HCT116 (cell line): ENCODE measurements at regions not wholly inside any gene's neighbourhood (a gene's known extent, or its start where the extent isn't known, plus 50 kb on each side); places are given as distances from the start of the nearest gene placed in this dataset.
"Not testable (repeated sequence)": the region's sequence is repeated elsewhere in the genome, so short reads cannot be mapped to it uniquely, and the experiment has no call there.

Experiments used
- ELF1 ChIP-seq: IDR thresholded peaks from 2 replicates; pipeline ENCODE4 v1.6.1; 2012; ENCODE audit warnings: low read depth, borderline replicate concordance
- EZH2phosphoT487 ChIP-seq: fragments of 200-600 bp; IDR thresholded peaks from 2 replicates; pipeline ENCODE4 v1.6.1; 2018; ENCODE audit warnings: antibody characterized with exemption, borderline replicate concordance
- FOSL1 ChIP-seq: IDR thresholded peaks from 2 replicates; pipeline ENCODE4 v1.6.1; 2012; ENCODE audit warnings: low read depth
- POLR2A ChIP-seq: IDR thresholded peaks from 2 replicates; pipeline ENCODE4 v1.7.0; 2011; ENCODE audit warnings: borderline replicate concordance; ENCODE audit not compliant: insufficient read depth, insufficient read length; ENCODE audit errors: extremely low read depth
- POLR2AphosphoS5 ChIP-seq: IDR thresholded peaks from 2 replicates; pipeline ENCODE4 v1.6.1; 2011; ENCODE audit warnings: mild to moderate bottlenecking, low read depth, low read length, moderate library complexity
- RAD21 ChIP-seq: IDR thresholded peaks from 2 replicates; pipeline ENCODE4 v1.6.1; 2012; ENCODE audit warnings: low read depth, mild to moderate bottlenecking
- SIN3A ChIP-seq: IDR thresholded peaks from 2 replicates; pipeline ENCODE4 v1.6.1; 2012; ENCODE audit warnings: low read depth
- SRF ChIP-seq: IDR thresholded peaks from 2 replicates; pipeline ENCODE4 v1.6.1; 2012; ENCODE audit warnings: low read depth
- TCF7L2 ChIP-seq: IDR thresholded peaks from 2 replicates; pipeline ENCODE4 v1.7.0; 2011; ENCODE audit warnings: borderline replicate concordance, inconsistent platforms; ENCODE audit not compliant: insufficient read depth, insufficient read length; ENCODE audit errors: extremely low read depth
- YY1 ChIP-seq: IDR thresholded peaks from 2 replicates; pipeline ENCODE4 v1.6.1; 2011; ENCODE audit warnings: low read length, low read depth, moderate library complexity, mild to moderate bottlenecking; ENCODE audit not compliant: insufficient replicate concordance; ENCODE audit errors: extremely low read depth
- ZFX ChIP-seq: fragments of 450-650 bp; IDR thresholded peaks from 2 replicates; pipeline ENCODE4 v1.6.1; 2017
- ZNF274 ChIP-seq: fragments of 200-500 bp; sonication (Bioruptor generic); IDR thresholded peaks from 2 replicates; pipeline ENCODE4 v1.6.1; 2014; ENCODE audit warnings: mild to moderate bottlenecking, low read depth, low read length, inconsistent platforms
- TF ChIP-seq, protein P1 (sequence below), 3 experiments: fragments of 200-600 bp in 1 of 3; sonication (generic) in 1 of 3; IDR thresholded peaks in 2 of 3; conservative IDR thresholded peaks in 1 of 3; 2 replicates each; pipeline ENCODE4 v1.5.1; 2012 to 2017; ENCODE audit warnings: low read depth in 2 of 3, low read length in 2 of 3, antibody characterized with exemption in 1 of 3, borderline replicate concordance in 1 of 3, control low read depth in 1 of 3, mild to moderate bottlenecking in 1 of 3, mixed read lengths in 1 of 3, mixed run types in 1 of 3, moderate library complexity in 1 of 3; ENCODE audit not compliant: insufficient read depth in 1 of 3
- TF ChIP-seq, protein P2 (sequence below): IDR thresholded peaks from 2 replicates; pipeline ENCODE4 v1.6.1; 2012; ENCODE audit warnings: low read depth

DNA sequence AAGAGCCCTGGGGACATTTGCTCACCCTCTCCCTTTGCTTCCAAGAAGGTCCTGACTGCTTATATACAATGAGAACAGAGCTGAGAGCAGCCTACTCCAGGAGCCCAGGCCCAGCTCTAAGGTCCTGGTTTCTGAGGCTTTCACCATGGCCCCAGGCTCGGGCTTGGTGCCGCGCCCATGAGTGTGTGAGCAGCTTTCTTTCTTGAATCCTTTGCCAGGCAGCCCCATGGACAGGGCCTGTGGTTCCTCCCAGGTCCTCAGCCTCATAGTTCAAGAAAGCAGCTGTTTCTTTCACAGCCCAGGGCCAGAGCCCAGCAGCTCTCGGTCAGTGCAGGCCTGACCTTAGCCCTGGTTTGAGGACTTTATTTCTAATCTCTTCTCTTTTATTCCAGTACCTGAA, 1197.2 kb downstream of the RPIA start:
- not testable (repeated sequence) for TF ChIP-seq POLR2A, SRF, YY1, ELF1, RAD21, FOSL1, POLR2AphosphoS5, ZNF274, ZFX, SIN3A, EZH2phosphoT487, TCF7L2
- TF ChIP-seq, protein P1, sequence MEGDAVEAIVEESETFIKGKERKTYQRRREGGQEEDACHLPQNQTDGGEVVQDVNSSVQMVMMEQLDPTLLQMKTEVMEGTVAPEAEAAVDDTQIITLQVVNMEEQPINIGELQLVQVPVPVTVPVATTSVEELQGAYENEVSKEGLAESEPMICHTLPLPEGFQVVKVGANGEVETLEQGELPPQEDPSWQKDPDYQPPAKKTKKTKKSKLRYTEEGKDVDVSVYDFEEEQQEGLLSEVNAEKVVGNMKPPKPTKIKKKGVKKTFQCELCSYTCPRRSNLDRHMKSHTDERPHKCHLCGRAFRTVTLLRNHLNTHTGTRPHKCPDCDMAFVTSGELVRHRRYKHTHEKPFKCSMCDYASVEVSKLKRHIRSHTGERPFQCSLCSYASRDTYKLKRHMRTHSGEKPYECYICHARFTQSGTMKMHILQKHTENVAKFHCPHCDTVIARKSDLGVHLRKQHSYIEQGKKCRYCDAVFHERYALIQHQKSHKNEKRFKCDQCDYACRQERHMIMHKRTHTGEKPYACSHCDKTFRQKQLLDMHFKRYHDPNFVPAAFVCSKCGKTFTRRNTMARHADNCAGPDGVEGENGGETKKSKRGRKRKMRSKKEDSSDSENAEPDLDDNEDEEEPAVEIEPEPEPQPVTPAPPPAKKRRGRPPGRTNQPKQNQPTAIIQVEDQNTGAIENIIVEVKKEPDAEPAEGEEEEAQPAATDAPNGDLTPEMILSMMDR (IDR thresholded peaks at IDR 0.05 in 2 of 3, conservative IDR thresholded peaks at IDR 0.05 in 1 of 3; ENCODE audit: borderline replicate concordance in 1 of 3, insufficient read depth in 1 of 3, low read depth in 2 of 3, low read length in 2 of 3), result not testable (repeated sequence)
- TF ChIP-seq, protein P2, sequence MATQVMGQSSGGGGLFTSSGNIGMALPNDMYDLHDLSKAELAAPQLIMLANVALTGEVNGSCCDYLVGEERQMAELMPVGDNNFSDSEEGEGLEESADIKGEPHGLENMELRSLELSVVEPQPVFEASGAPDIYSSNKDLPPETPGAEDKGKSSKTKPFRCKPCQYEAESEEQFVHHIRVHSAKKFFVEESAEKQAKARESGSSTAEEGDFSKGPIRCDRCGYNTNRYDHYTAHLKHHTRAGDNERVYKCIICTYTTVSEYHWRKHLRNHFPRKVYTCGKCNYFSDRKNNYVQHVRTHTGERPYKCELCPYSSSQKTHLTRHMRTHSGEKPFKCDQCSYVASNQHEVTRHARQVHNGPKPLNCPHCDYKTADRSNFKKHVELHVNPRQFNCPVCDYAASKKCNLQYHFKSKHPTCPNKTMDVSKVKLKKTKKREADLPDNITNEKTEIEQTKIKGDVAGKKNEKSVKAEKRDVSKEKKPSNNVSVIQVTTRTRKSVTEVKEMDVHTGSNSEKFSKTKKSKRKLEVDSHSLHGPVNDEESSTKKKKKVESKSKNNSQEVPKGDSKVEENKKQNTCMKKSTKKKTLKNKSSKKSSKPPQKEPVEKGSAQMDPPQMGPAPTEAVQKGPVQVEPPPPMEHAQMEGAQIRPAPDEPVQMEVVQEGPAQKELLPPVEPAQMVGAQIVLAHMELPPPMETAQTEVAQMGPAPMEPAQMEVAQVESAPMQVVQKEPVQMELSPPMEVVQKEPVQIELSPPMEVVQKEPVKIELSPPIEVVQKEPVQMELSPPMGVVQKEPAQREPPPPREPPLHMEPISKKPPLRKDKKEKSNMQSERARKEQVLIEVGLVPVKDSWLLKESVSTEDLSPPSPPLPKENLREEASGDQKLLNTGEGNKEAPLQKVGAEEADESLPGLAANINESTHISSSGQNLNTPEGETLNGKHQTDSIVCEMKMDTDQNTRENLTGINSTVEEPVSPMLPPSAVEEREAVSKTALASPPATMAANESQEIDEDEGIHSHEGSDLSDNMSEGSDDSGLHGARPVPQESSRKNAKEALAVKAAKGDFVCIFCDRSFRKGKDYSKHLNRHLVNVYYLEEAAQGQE, result not testable (repeated sequence)
